B cell (primary cell): ENCODE measurements at regions not wholly inside any gene's neighbourhood (a gene's known extent, or its start where the extent isn't known, plus 50 kb on each side); places are given as distances from the start of the nearest gene placed in this dataset.

Experiments
- ATAC-seq: fragments of 200-7000 bp; cut with Tn5 transposase; one replicate; pipeline ENCODE4 v1.10.0; 2021; ENCODE audit warnings: low read depth, mild to moderate bottlenecking, moderate number of reproducible peaks, moderate library complexity
- CTCF ChIA-PET: fragments of 350-600 bp; sonication (Branson Sonifier 250); formaldehyde crosslinking; loops from one replicate; lab custom pipeline; 2021; ENCODE audit warnings: antibody characterized with exemption, inconsistent platforms; lab: Charles Lee
- POLR2A ChIA-PET: fragments of 350-600 bp; sonication (Branson Sonifier 250); formaldehyde crosslinking; loops from one replicate; lab custom pipeline; 2021; ENCODE audit warnings: antibody characterized with exemption; lab: Charles Lee
- DNase-seq: peaks from one replicate; pipeline ENCODE4 v3.0.0; 2013
- H2AFZ ChIP-seq: 2 replicates; pipeline ENCODE4 v1.6.1; 2012; ENCODE audit warnings: mild to moderate bottlenecking, low read depth, low read length; ENCODE audit not compliant: insufficient read depth, poor library complexity, severe bottlenecking
- H3K27ac ChIP-seq, 2 donors: 1 replicate in 1 of 2; 2 replicates in 1 of 2; pipeline ENCODE4 v1.5.1; 2012 to 2013; ENCODE audit warnings: low read length in 2 of 2, mild to moderate bottlenecking in 2 of 2, moderate library complexity in 1 of 2
- H3K27me3 ChIP-seq, 4 experiments: fragments of 200-600 bp in 1 of 4; sonication (generic) in 1 of 4; replicated peaks in 1 of 4; 1 replicate in 2 of 4; 2 replicates in 2 of 4; pipeline versions ENCODE4 v1.6.1 to v1.7.0; 2013 to 2016; ENCODE audit warnings: low read length in 3 of 4, mild to moderate bottlenecking in 2 of 4, mixed read lengths in 1 of 4, moderate library complexity in 1 of 4; ENCODE audit not compliant: insufficient read depth in 4 of 4, control insufficient read depth in 3 of 4; ENCODE audit errors: control extremely low read depth in 1 of 4
- H3K36me3 ChIP-seq, 2 experiments: replicated peaks in 1 of 2; 1 replicate in 1 of 2; 2 replicates in 1 of 2; pipeline versions ENCODE4 v1.6.1 to v1.7.1; 2013; ENCODE audit warnings: low read length in 1 of 2; ENCODE audit not compliant: insufficient read depth in 2 of 2, control insufficient read depth in 1 of 2; ENCODE audit errors: control extremely low read depth in 1 of 2, extremely low read depth in 1 of 2
- H3K4me1 ChIP-seq, 2 donors: fragments of 200-600 bp in 1 of 2; sonication (generic) in 1 of 2; 1 replicate in 1 of 2; 2 replicates in 1 of 2; pipeline versions ENCODE4 v1.5.1 to v1.6.1; 2013 to 2017; ENCODE audit warnings: low read length in 2 of 2; ENCODE audit not compliant: control insufficient read depth in 2 of 2, insufficient read depth in 2 of 2
- H3K4me2 ChIP-seq: replicated peaks from 2 replicates; pipeline ENCODE3; 2012; ENCODE audit warnings: mild to moderate bottlenecking, low read depth, low read length; ENCODE audit not compliant: poor library complexity, severe bottlenecking
- H3K4me3 ChIP-seq, 5 experiments: fragments of 200-600 bp in 1 of 5; sonication (generic) in 1 of 5; 1 replicate in 3 of 5; 2 replicates in 2 of 5; pipeline versions ENCODE4 v1.5.1 to v1.7.0; 2011 to 2016; ENCODE audit warnings: low read length in 4 of 5, mild to moderate bottlenecking in 4 of 5, low read depth in 2 of 5, control low read depth in 1 of 5, moderate library complexity in 1 of 5; ENCODE audit not compliant: insufficient read depth in 1 of 5; ENCODE audit errors: control extremely low read depth in 1 of 5, extremely low read depth in 1 of 5
- H3K79me2 ChIP-seq: fragments of 200-600 bp; sonication (generic); one replicate; pipeline ENCODE4 v1.6.0; 2016; ENCODE audit warnings: low read length; ENCODE audit not compliant: control insufficient read depth, insufficient read depth
- H3K9ac ChIP-seq: fragments of 200-600 bp; sonication (generic); 2 replicates; pipeline ENCODE4 v1.6.1; 2017; ENCODE audit warnings: mild to moderate bottlenecking, low read length, moderate library complexity
- H3K9me3 ChIP-seq, 3 donors: one replicate each; pipeline versions ENCODE4 v1.6.1 to v1.7.1; 2013; ENCODE audit warnings: low read length in 2 of 3; ENCODE audit not compliant: control insufficient read depth in 2 of 3, insufficient read depth in 1 of 3; ENCODE audit errors: control extremely low read depth in 1 of 3
- H4K20me1 ChIP-seq: 2 replicates; pipeline ENCODE4 v1.6.0; 2012; ENCODE audit warnings: mild to moderate bottlenecking, low read length; ENCODE audit not compliant: insufficient read depth, control insufficient read depth, poor library complexity, severe bottlenecking
- H3K27ac Mint-ChIP-seq: one replicate; pipeline ENCODE4 v1.8.0; 2021; ENCODE audit warnings: mixed read lengths
- H3K27me3 Mint-ChIP-seq: one replicate; pipeline ENCODE4 v1.8.0; 2021; ENCODE audit warnings: mixed read lengths
- H3K4me1 Mint-ChIP-seq: one replicate; pipeline ENCODE4 v1.8.0; 2021; ENCODE audit warnings: mixed read lengths
- H3K4me3 Mint-ChIP-seq: one replicate; pipeline ENCODE4 v1.8.0; 2021; ENCODE audit warnings: mixed read lengths
- H3K9me3 Mint-ChIP-seq: one replicate; pipeline ENCODE4 v1.8.0; 2022; ENCODE audit warnings: mixed read lengths; ENCODE audit not compliant: insufficient read depth
- CTCF ChIP-seq: fragments of 200-600 bp; IDR thresholded peaks from one replicate; pipeline ENCODE4 v1.8.0; 2022; ENCODE audit warnings: antibody characterized with exemption, mild to moderate bottlenecking
- EZH2 ChIP-seq: IDR thresholded peaks from 2 replicates; pipeline ENCODE4 v1.6.1; 2012; ENCODE audit warnings: borderline replicate concordance, low read depth, mild to moderate bottlenecking, moderate library complexity, low read length; ENCODE audit not compliant: insufficient read depth, poor library complexity, severe bottlenecking
- WGBS: methylation state at CpG from one replicate; pipeline ENCODE4 v1.1.5; 2013; ENCODE audit warnings: missing lambda C conversion rate; ENCODE audit not compliant: insufficient coverage; 5-methylcytosine and 5-hydroxymethylcytosine counted together
- intact Hi-C: fragments of 100-400 bp; cut with micrococcal nuclease; formaldehyde crosslinking; loops from one replicate; pipeline ENCODE4 v1.10.0; 2022

GRCh38 chr2:129296396-129296795, 683.1 kb upstream of the RAB6C start:
- H3K4me1 Mint-ChIP-seq = no peaks in the 10 kb centered on the region
- 79% methylated on average over 2 of the region's 4 CpGs for WGBS
- H3K4me3 ChIP-seq = no peak overlapping the region
- H3K9ac ChIP-seq = no peak overlapping the region
- no peak overlapping the region for H3K27ac Mint-ChIP-seq
- ChIA-PET POLR2A (no interaction called here), CTCF (no interaction called here)
- intact Hi-C loops = no loop called here
- peaks cover 8% of the 10 kb centered on the region for H3K9me3 Mint-ChIP-seq
- TF ChIP-seq EZH2 = no peak
- TF ChIP-seq CTCF = no peak
- H3K4me2 ChIP-seq = no peak overlapping the region
- ATAC-seq = no peak
- peaks cover 0 to 5% (median 0%) of the 10 kb centered on the region in 4 experiments for H3K27me3 ChIP-seq
- no peaks in the 10 kb centered on the region for H3K4me1 ChIP-seq
- DNase-seq = no peak
- no peaks in the 10 kb centered on the region for H3K79me2 ChIP-seq
- no peaks in the 10 kb centered on the region for H3K9me3 ChIP-seq
- no peak overlapping the region for H3K4me3 Mint-ChIP-seq
- no peak overlapping the region for H2AFZ ChIP-seq
- H3K27me3 Mint-ChIP-seq = peaks cover 4% of the 10 kb centered on the region
- no peak overlapping the region for H3K27ac ChIP-seq
- H4K20me1 ChIP-seq = no peaks in the 10 kb centered on the region
- no peaks in the 10 kb centered on the region for H3K36me3 ChIP-seq

GRCh38 chr2:129296806-129297205, 682.7 kb upstream of the RAB6C start:
- no peak for TF ChIP-seq EZH2
- TF ChIP-seq CTCF = no peak
- DNase-seq (no peak), ATAC-seq (no peak)
- no peaks in the 10 kb centered on the region for H4K20me1 ChIP-seq
- Mint-ChIP-seq H3K27me3 (peaks cover 4% of the 10 kb centered on the region), H3K9me3 (peaks cover 8% of the 10 kb centered on the region), H3K27ac (no peak overlapping the region), H3K4me3 (no peak overlapping the region), H3K4me1 (no peaks in the 10 kb centered on the region)
- H3K27ac ChIP-seq = no peak overlapping the region
- H3K9me3 ChIP-seq = no peaks in the 10 kb centered on the region
- intact Hi-C loops = no loop called here
- no peak overlapping the region for H3K4me3 ChIP-seq
- CTCF ChIA-PET = no interaction called here
- no peak overlapping the region for H3K9ac ChIP-seq
- no peaks in the 10 kb centered on the region for H3K36me3 ChIP-seq
- POLR2A ChIA-PET = no interaction called here
- H3K4me1 ChIP-seq = no peaks in the 10 kb centered on the region
- no peak overlapping the region for H3K4me2 ChIP-seq
- no peaks in the 10 kb centered on the region for H3K79me2 ChIP-seq
- H2AFZ ChIP-seq = no peak overlapping the region
- 10% methylated on average over 2 of the region's 5 CpGs for WGBS
- H3K27me3 ChIP-seq = peaks cover 0 to 5% (median 0%) of the 10 kb centered on the region in 4 experiments
